HepG2 (cell line): ENCODE measurements at regions not wholly inside any gene's neighbourhood (a gene's known extent, or its start where the extent isn't known, plus 50 kb on each side); places are given as distances from the start of the nearest gene placed in this dataset.

ENCODE experiments used
- HCFC1 ChIP-seq: fragments of 150-350 bp; IDR thresholded peaks from 2 replicates; pipeline ENCODE4 v1.6.1; 2014; ENCODE audit warnings: low read depth, low read length
- PHB2 ChIP-seq: fragments of 450-650 bp; IDR thresholded peaks from 2 replicates; pipeline ENCODE4 v1.6.1; 2018; ENCODE audit not compliant: partially characterized antibody
- TF ChIP-seq, protein P1 (sequence below): sonication (generic); formaldehyde crosslinking; IDR thresholded peaks from 2 replicates; pipeline ENCODE4 v1.4.0; 2020; ENCODE audit warnings: missing genetic modification reagents

DNA sequence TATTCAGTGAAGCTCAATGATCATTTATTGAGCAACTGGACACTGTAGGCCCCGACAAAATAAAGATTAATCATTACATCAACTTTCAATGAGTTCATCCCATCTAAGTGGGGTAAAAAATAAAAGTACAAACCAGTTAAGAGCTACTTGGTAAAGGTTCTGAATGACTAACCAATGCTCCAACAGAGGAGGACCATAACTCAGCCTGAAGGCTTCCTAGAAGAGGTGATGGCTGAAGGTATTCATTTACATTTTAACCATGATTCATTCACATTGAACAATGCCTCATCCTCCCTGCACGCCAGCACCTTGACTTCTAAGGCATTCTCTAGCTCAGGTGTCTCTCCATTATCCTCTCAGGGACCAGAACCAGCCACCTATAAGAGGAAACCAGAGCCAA, 201.4 kb downstream of the ZNF462 start:
- TF ChIP-seq, protein P1, sequence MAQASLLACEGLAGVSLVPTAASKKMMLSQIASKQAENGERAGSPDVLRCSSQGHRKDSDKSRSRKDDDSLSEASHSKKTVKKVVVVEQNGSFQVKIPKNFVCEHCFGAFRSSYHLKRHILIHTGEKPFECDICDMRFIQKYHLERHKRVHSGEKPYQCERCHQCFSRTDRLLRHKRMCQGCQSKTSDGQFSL (CRISPR knock-in tag), result no peak
- TF ChIP-seq PHB2 (no peak), HCFC1 (no peak)
